Islet of Langerhans (tissue), 1 donor: ENCODE measurements at regions not wholly inside any gene's neighbourhood (a gene's known extent, or its start where the extent isn't known, plus 50 kb on each side); places are given as distances from the start of the nearest gene placed in this dataset.
"Not testable (repeated sequence)": the region's sequence is repeated elsewhere in the genome, so short reads cannot be mapped to it uniquely, and the experiment has no call there.

Experiments
- FAIRE-seq: peaks from one replicate; lab custom pipeline; 2011; peaks lifted over from hg19 to GRCh38; lab: Jason Lieb, UNC

GRCh38 chr12:46547421-46548354, 175.1 kb upstream of the SLC38A2 start:
- FAIRE-seq, result no peak

- no peak for FAIRE-seq
These were observed 174.2 kb upstream of the SLC38A2 start for GRCh38 chr12:46546634-46547273.

GRCh38 chr12:46543378-46543795, 170.8 kb upstream of the SLC38A2 start:
- not testable (repeated sequence) for FAIRE-seq

GRCh38 chr12:46538976-46539375, 166.4 kb upstream of the SLC38A2 start:
- no peak for FAIRE-seq

- no peak for FAIRE-seq
These were observed 164.9 kb upstream of the SLC38A2 start for GRCh38 chr12:46537387-46537955.

- not testable (repeated sequence) for FAIRE-seq
These were observed 163.7 kb upstream of the SLC38A2 start for GRCh38 chr12:46536316-46536715.

GRCh38 chr12:46535907-46536306, 163.3 kb upstream of the SLC38A2 start:
- FAIRE-seq, result no peak

GRCh38 chr12:46535376-46535775, 162.8 kb upstream of the SLC38A2 start:
- FAIRE-seq, result no peak

- FAIRE-seq, result no peak
These were observed 161.8 kb upstream of the SLC38A2 start for GRCh38 chr12:46534327-46534840.

- no peak for FAIRE-seq
These were observed 161.2 kb upstream of the SLC38A2 start for GRCh38 chr12:46533723-46534122.

GRCh38 chr12:46531804-46532203, 159.2 kb upstream of the SLC38A2 start:
- no peak for FAIRE-seq

- no peak for FAIRE-seq
These were observed 158.6 kb upstream of the SLC38A2 start for GRCh38 chr12:46531059-46531785.

GRCh38 chr12:46530373-46531056, 157.9 kb upstream of the SLC38A2 start:
- no peak for FAIRE-seq

GRCh38 chr12:46526233-46526632, 153.7 kb upstream of the SLC38A2 start:
- no peak for FAIRE-seq

GRCh38 chr12:46524778-46525177, 152.2 kb upstream of the SLC38A2 start:
- FAIRE-seq, result no peak

- FAIRE-seq, result no peak
These were observed 151.5 kb upstream of the SLC38A2 start for GRCh38 chr12:46523863-46524770.

GRCh38 chr12:46523446-46523845, 150.9 kb upstream of the SLC38A2 start:
- no peak for FAIRE-seq

- no peak for FAIRE-seq
These were observed 149.5 kb upstream of the SLC38A2 start for GRCh38 chr12:46522071-46522470.

- FAIRE-seq, result no peak
These were observed 148.6 kb upstream of the SLC38A2 start for GRCh38 chr12:46521145-46521544.

GRCh38 chr12:46519407-46519806, 146.8 kb upstream of the SLC38A2 start:
- no peak for FAIRE-seq

GRCh38 chr12:46518729-46519128, 146.2 kb upstream of the SLC38A2 start:
- no peak for FAIRE-seq
